ENCODE measurements at regions not wholly inside any gene's neighbourhood (a gene's known extent, or its start where the extent isn't known, plus 50 kb on each side); places are given as distances from the start of the nearest gene placed in this dataset.

DNA sequence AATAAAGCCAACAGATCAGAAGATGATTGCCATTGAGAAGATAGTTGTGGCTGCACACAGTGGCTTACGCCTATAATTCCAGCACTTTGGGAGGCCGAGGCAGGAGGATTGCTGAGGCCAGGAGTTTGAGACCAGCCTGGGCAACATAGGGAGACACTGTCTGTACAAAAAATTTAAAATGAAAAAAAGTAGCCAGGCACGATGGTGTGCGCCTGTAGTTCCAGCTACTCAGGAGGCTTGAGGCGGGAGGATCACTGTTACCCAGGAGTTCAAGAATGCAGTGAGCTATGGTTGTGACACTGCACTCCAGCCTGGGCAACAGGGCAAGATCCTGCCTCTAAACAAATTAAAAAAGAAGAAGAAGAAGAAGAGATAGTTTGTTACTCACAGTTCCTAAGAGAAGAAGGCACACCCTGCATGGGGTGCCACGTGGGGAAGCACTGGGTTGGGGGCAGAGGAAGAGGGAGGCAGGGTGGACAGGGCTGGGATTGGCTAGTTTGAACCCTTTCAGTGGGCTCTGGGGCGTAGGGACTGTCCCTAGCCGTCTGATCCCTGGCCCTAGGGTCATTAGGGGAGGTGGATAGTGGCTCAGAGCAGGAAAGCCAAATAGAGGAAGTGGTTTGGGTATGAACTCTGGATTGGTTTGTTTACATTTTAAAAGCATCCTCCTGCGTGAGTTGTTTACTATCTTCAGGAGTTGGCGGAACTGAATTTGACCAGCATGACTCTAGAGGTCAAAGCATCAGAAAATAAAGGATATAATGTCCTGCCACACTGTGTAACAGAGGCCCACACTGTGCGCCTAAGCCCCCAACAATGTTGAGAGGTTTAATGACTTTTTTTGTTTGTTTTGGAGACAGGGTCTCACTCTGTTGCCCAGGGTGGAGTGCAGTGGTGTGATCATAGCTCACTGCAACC lies 60.5 kb upstream of the MEDAG start:
- DNase-seq, result no peak

GRCh38 chr13:30846311-30846710 lies 59.8 kb upstream of the MEDAG start:
- no peak for DNase-seq

- DNase-seq, result no peak
Measured at GRCh38 chr13:30846866-30847265, 59.2 kb upstream of the MEDAG start.

GRCh38 chr13:30847650-30848307 lies 58.3 kb upstream of the MEDAG start:
- DNase-seq, result peak; percentile 55

DNA sequence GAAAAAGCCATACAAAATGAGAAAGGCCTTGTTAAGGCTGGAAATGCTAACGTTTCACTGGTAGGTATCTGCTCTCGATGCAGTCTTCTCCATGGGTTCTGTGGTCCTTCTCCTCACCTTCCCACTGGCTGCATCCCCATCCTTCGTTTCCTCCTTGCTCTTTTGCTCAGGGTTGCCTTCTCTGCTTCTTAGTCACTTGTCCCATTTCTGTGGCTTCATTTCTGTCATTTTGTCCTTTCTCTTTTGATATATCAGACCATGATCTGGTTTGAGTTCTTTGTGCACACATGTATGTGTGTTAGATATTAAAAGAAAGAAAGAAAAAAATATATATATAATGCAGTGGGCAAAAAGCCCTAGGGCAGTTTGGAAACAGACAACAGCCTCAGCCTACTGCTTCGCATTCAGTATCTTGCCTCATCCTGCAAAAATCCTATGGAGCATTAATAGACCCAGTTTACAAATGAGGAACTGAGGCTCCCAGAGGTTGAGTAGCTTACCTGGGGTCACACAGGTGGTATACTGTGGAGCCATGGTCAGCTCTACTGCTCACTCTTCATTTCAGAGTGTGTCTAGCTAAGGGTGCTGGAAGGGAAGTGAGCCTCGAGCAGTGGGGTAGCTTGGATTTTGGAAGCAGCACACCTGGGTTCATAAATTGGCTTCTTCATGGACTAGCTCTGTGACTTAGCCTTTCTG lies 57.6 kb upstream of the MEDAG start:
- DNase-seq, result no peak

DNA sequence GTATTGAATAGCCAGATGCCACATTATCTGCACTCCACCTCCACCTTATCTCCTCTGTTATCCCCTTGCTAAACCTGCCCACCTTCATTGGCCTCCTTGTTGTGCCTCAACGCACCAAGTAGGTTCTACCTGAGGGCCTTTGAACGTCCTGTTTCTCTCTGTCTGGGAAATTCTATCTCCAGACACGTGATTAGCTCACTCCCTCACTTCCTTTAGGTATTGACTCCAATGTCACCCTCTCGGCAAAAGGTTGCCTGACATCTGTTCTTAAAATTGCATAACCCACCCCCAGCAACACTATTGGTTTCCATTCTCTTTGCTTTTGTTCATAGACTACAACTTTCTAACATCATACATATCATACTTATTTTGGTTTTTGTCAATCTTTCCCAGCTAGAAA lies 56.5 kb upstream of the MEDAG start:
- DNase-seq, result no peak

DNA sequence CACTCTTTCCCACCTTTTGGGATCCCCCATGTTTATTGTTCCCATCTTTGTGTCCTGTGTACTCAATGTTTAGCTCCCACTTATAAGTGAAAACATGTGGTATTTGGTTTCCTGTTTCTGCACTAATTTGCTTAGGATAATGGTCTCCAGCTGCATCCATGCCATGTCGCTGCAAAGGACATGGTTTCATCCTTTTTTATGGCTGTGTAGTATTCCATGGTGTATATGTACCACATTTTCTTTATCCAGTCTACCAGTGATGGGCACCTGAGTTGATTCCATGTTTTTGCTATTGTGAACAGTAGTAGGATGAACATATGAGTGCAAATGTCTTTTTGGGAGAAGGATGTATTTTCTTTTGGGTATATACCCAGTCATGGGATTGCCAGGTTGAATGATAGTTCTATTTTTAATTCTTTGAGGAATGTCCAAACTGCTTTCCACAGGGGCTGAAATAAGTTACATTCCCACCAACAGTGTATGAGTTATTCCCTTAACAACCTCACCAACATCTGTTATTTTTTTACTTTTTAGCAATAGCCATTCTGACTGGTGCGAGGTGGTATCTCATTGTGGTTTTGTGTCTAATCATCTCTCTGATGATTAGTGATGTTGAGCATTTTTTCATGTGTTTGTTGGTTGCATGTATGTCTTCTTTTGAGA lies 55.7 kb upstream of the MEDAG start:
- DNase-seq, result no peak

GRCh38 chr13:30850867-30851211 lies 55.2 kb upstream of the MEDAG start:
- no peak for DNase-seq

GRCh38 chr13:30851697-30852096 lies 54.4 kb upstream of the MEDAG start:
- no peak for DNase-seq

- no peak for DNase-seq
Measured at GRCh38 chr13:30855569-30855968, 50.5 kb upstream of the MEDAG start.

DNA sequence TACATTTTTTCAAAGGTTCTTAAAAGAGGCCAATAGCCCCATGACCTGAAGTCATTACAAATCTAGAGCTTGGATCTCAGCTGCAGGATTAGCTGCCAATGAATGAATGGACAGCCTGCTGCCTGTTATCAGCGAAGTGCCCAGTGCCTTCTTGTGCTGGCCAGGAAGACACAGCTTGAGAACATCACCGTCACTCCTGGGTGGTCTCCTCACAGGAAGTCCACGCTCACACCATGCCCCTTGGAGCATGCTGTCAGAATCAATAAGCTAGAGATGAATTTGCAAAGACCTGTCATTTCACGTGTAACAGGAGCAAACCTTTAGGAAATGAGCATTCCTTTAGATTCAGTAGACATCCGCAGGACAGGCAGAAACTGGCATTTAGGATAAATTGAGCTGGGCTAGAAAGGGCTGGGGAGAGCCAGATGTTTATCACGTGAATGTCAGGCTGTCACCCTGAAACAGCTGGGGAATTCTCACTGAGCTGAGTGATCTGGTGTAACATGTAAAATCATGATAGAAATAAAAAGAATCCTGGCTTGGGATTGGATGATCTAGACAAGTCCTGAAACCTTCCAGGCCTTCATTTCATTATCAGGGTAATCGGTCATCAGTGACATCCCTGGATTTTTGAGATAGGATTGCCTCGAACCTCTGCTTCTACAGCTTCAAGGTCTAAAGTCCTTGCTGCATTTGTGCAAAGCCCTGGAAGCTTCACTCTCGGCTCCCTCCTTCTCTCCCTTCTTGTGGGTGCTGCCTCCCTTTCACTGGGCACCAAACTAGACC lies 49.9 kb upstream of the MEDAG start:
- peak; percentile 63 for DNase-seq
